K562 (cell line): ENCODE measurements at regions not wholly inside any gene's neighbourhood (a gene's known extent, or its start where the extent isn't known, plus 50 kb on each side); places are given as distances from the start of the nearest gene placed in this dataset.

ENCODE experiments used
- ATAC-seq: fragments of 200-7000 bp; cut with Tn5 transposase; 3 replicates; pipeline ENCODE4 v1.9.1; 2020; ENCODE audit warnings: moderate library complexity
- BruUV-seq: library from RNA; stranded (reverse); fragments of 400-500 nt; replicated peaks from 2 replicates; lab custom pipeline; 2021; lab: Mats Ljungman, UMichigan
- CTCF ChIA-PET: fragments of 300-600 bp; formaldehyde crosslinking; extraction: SDS; loops from one replicate; lab custom pipeline; 2021; ENCODE audit warnings: low intra/inter-chr PET ratio; lab: Yijun Ruan, JAX
- POLR2A ChIA-PET: fragments of 300-600, 350-650 bp; sonication (Branson Sonifier 250); formaldehyde crosslinking; extraction: SDS; loops from one replicate; lab custom pipeline; 2021; ENCODE audit warnings: antibody characterized with exemption, inconsistent platforms; lab: Yijun Ruan, JAX
- DNase-seq, 4 experiments: peaks; one replicate each; pipeline versions ENCODE4 v3.0.0 to v3.0.0-alpha.2; 2011 to 2018; ENCODE audit warnings: low spot score in 3 of 4, mixed read lengths in 3 of 4; ENCODE audit errors: extremely low read depth in 1 of 4
- FAIRE-seq: peaks from 2 replicates; lab custom pipeline; 2011; peaks lifted over from hg19 to GRCh38; lab: Jason Lieb, UNC
- H2AFZ ChIP-seq: 2 replicates; pipeline ENCODE4 v1.6.0; 2011; ENCODE audit warnings: low read depth, low read length, control low read depth, inconsistent platforms
- H3K27ac ChIP-seq: fragments of 200-600 bp; 3 replicates; pipeline ENCODE4 v1.8.0; 2011; ENCODE audit warnings: low read depth, mild to moderate bottlenecking, control low read depth, inconsistent platforms, low read length, moderate library complexity, mixed read lengths; ENCODE audit errors: extremely low read depth
- H3K27me3 ChIP-seq, 2 experiments: fragments of 300-600 bp in 1 of 2; 2 replicates in 1 of 2; 3 replicates in 1 of 2; pipeline versions ENCODE4 v1.6.0 to v1.8.0; 2011; ENCODE audit warnings: inconsistent platforms in 2 of 2, low read length in 2 of 2, mild to moderate bottlenecking in 1 of 2, mixed read lengths in 1 of 2, moderate library complexity in 1 of 2; ENCODE audit not compliant: control insufficient read depth in 2 of 2, insufficient read depth in 2 of 2
- H3K36me3 ChIP-seq: fragments of 300-600 bp; 3 replicates; pipeline ENCODE4 v1.8.0; 2011; ENCODE audit warnings: mild to moderate bottlenecking, low read length, inconsistent platforms; ENCODE audit not compliant: control insufficient read depth, insufficient read depth
- H3K4me1 ChIP-seq, 2 experiments: fragments of 200-600 bp in 1 of 2; replicated peaks in 1 of 2; 2 replicates in 1 of 2; 3 replicates in 1 of 2; pipeline versions ENCODE4 v1.5.1 to v1.8.0; 2011; ENCODE audit warnings: inconsistent platforms in 2 of 2, low read length in 2 of 2, mild to moderate bottlenecking in 1 of 2, mixed read lengths in 1 of 2, moderate library complexity in 1 of 2; ENCODE audit not compliant: control insufficient read depth in 2 of 2, insufficient read depth in 2 of 2
- H3K4me2 ChIP-seq: 2 replicates; pipeline ENCODE4 v1.6.1; 2011; ENCODE audit warnings: low read length, control low read depth, inconsistent platforms, mixed read lengths; ENCODE audit not compliant: insufficient read depth
- H3K4me3 ChIP-seq: fragments of 200-600 bp; sonication (generic), shearing (Covaris generic); 2 replicates; pipeline ENCODE4 v1.5.1; 2016; ENCODE audit warnings: control low read depth, inconsistent platforms
- H3K79me2 ChIP-seq: fragments of 200-600 bp; 3 replicates; pipeline ENCODE4 v1.8.0; 2011; ENCODE audit warnings: low read length, inconsistent platforms; ENCODE audit not compliant: control insufficient read depth, insufficient read depth
- H3K9ac ChIP-seq, 2 experiments: 2 replicates each; pipeline versions ENCODE4 v1.6.0 to v1.6.1; 2011; ENCODE audit warnings: low read depth in 2 of 2, low read length in 2 of 2, control low read depth in 1 of 2, inconsistent platforms in 1 of 2, mild to moderate bottlenecking in 1 of 2, mixed read lengths in 1 of 2; ENCODE audit not compliant: insufficient read depth in 1 of 2
- H3K9me1 ChIP-seq: one replicate; pipeline ENCODE4 v1.6.0; 2011; ENCODE audit warnings: inconsistent platforms, mild to moderate bottlenecking, low read length, moderate library complexity; ENCODE audit not compliant: control insufficient read depth, insufficient read depth
- H3K9me3 ChIP-seq: replicated peaks from 2 replicates; pipeline ENCODE4 v1.5.1; 2011; ENCODE audit warnings: low read depth, low read length, inconsistent platforms; ENCODE audit not compliant: control insufficient read depth, insufficient read depth
- H4K20me1 ChIP-seq: replicated peaks from 2 replicates; pipeline ENCODE4 v1.6.1; 2011; ENCODE audit warnings: low read length, inconsistent platforms, mixed read lengths; ENCODE audit not compliant: control insufficient read depth, insufficient read depth
- ATF3 ChIP-seq, 2 experiments: fragments of 450-650 bp in 1 of 2; sonication (generic) in 1 of 2; formaldehyde crosslinking in 1 of 2; IDR thresholded peaks in 1 of 2; conservative IDR thresholded peaks in 1 of 2; 2 replicates each; pipeline versions ENCODE4 v1.6.1 to v1.8.1; 2016 to 2023; ENCODE audit warnings: mild to moderate bottlenecking in 2 of 2, moderate library complexity in 2 of 2, inconsistent platforms in 1 of 2, missing genetic modification reagents in 1 of 2
- MAFF ChIP-seq: IDR thresholded peaks from 2 replicates; pipeline ENCODE4 v1.6.1; 2012; ENCODE audit warnings: low read length, improper control_type of control experiment
- NR2C2 ChIP-seq, 2 experiments: fragments of 200-800 bp in 1 of 2; sonication (Bioruptor generic) in 1 of 2; sonication (generic) in 1 of 2; formaldehyde crosslinking in 1 of 2; IDR thresholded peaks; 2 replicates each; pipeline versions ENCODE4 v1.6.1 to v1.8.0; 2016 to 2022; ENCODE audit warnings: mild to moderate bottlenecking in 1 of 2, missing compliant biosample characterization in 1 of 2, missing genetic modification characterization in 1 of 2, missing genetic modification reagents in 1 of 2
- NR4A1 ChIP-seq, 2 experiments: fragments of 250-450 bp in 1 of 2; fragments of 450-650 bp in 1 of 2; sonication (Bioruptor Pico) in 1 of 2; IDR thresholded peaks; 2 replicates each; pipeline versions ENCODE4 v1.4.0 to v1.6.1; 2016 to 2020; ENCODE audit warnings: mild to moderate bottlenecking in 2 of 2, missing compliant biosample characterization in 1 of 2, missing genetic modification characterization in 1 of 2, moderate library complexity in 1 of 2
- PKNOX1 ChIP-seq: fragments of 450-650 bp; IDR thresholded peaks from 2 replicates; pipeline ENCODE4 v1.6.1; 2016
- SAP30 ChIP-seq: fragments of 200-600 bp; sonication (generic); IDR thresholded peaks from 2 replicates; pipeline ENCODE4 v1.6.1; 2012; ENCODE audit warnings: borderline replicate concordance, low read depth, mild to moderate bottlenecking, moderate library complexity, low read length, control low read depth, inconsistent platforms; ENCODE audit not compliant: insufficient read depth, poor library complexity, severe bottlenecking
- TSHZ1 ChIP-seq: fragments of 250-450 bp; sonication (Bioruptor Pico); IDR thresholded peaks from 2 replicates; pipeline ENCODE4 v1.4.0; 2020; ENCODE audit warnings: mild to moderate bottlenecking, moderate library complexity
- ZNF551 ChIP-seq: fragments of 250-450 bp; sonication (Bioruptor Pico); IDR thresholded peaks from 2 replicates; pipeline ENCODE4 v1.5.0; 2021; ENCODE audit warnings: mild to moderate bottlenecking, moderate library complexity
- ZNF644 ChIP-seq: fragments of 200-800 bp; sonication (Bioruptor generic); IDR thresholded peaks from 2 replicates; pipeline ENCODE4 v1.6.1; 2016; ENCODE audit warnings: low read depth, missing genetic modification characterization, missing compliant biosample characterization
- WGBS: fragments of 100-300 bp; shearing (Covaris generic); methylation state at CpG from one replicate; pipeline ENCODE4 v1.1.6; 2016; ENCODE audit warnings: low coverage, mixed read lengths; ENCODE audit not compliant: insufficient coverage; ENCODE audit errors: missing lambda C conversion rate; 5-methylcytosine and 5-hydroxymethylcytosine counted together
- in situ Hi-C: fragments of 300-500 bp; cut with MboI; formaldehyde crosslinking; loops from 4 replicates; pipeline ENCODE4 v1.15.0; 2018; ENCODE audit warnings: inconsistent platforms, mixed read lengths
- intact Hi-C: fragments of 100-400 bp; cut with micrococcal nuclease; formaldehyde crosslinking; loops from 2 replicates; pipeline ENCODE4 v1.14.2; 2022

GRCh38 chr1:60745484-60745883 lies 336.9 kb upstream of the NFIA start:
- DNase-seq (no peak), ATAC-seq (no peak), FAIRE-seq (no peak)
- ChIA-PET CTCF (no interaction called here), POLR2A (no interaction called here)
- TF ChIP-seq NR2C2 (CRISPR knock-in tag; IDR thresholded peaks at IDR 0.05) (no peak), NR2C2 (tag; IDR thresholded peaks at IDR 0.05) (no peak), ATF3 (IDR thresholded peaks at IDR 0.05) (peak; percentile 21; the same call in 1 of the 2 replicates), ATF3 (CRISPR knock-in tag; conservative IDR thresholded peaks at IDR 0.05) (no peak), ZNF644 (tag) (no peak)
- Histone ChIP-seq H2AFZ (no peak overlapping the region), H3K4me1 (no peaks in the 10 kb centered on the region), H3K9me3 (no peaks in the 10 kb centered on the region), H3K9ac (no peak overlapping the region), H3K4me3 (no peak overlapping the region), H3K79me2 (no peaks in the 10 kb centered on the region), H3K4me2 (no peak overlapping the region), H4K20me1 (no peaks in the 10 kb centered on the region), H3K27me3 (no peaks in the 10 kb centered on the region), H3K36me3 (no peaks in the 10 kb centered on the region), H3K27ac (no peak overlapping the region), H3K9me1 (no peaks in the 10 kb centered on the region)
- WGBS = 0% methylated on average over 2 of the region's 2 CpGs
- in situ Hi-C loops = no loop called here
- intact Hi-C loops = no loop called here
- BruUV-seq = no TSS peak

GRCh38 chr1:60742339-60742738 lies 340.0 kb upstream of the NFIA start:
- 0% methylated on average over 4 of the region's 4 CpGs for WGBS
- H3K9me3 ChIP-seq = no peaks in the 10 kb centered on the region
- H3K4me2 ChIP-seq = no peak overlapping the region
- ChIA-PET POLR2A (no interaction called here), CTCF (no interaction called here)
- H2AFZ ChIP-seq = no peak overlapping the region
- BruUV-seq = no TSS peak
- ATAC-seq (no peak), DNase-seq (no peak), FAIRE-seq (no peak)
- H3K4me3 ChIP-seq = no peak overlapping the region
- H3K79me2 ChIP-seq = no peaks in the 10 kb centered on the region
- intact Hi-C loops (no loop called here), in situ Hi-C loops (no loop called here)
- no peaks in the 10 kb centered on the region for H3K9me1 ChIP-seq
- no peaks in the 10 kb centered on the region for H3K27me3 ChIP-seq
- no peaks in the 10 kb centered on the region for H3K36me3 ChIP-seq
- H3K27ac ChIP-seq = no peak overlapping the region
- no peaks in the 10 kb centered on the region for H4K20me1 ChIP-seq
- H3K9ac ChIP-seq = no peak overlapping the region
- no peaks in the 10 kb centered on the region for H3K4me1 ChIP-seq
- TF ChIP-seq ZNF551 (CRISPR knock-in tag) = no peak
- TF ChIP-seq SAP30 = no peak
- TF ChIP-seq MAFF = no peak
- no peak for TF ChIP-seq PKNOX1
- TF ChIP-seq TSHZ1 = no peak
- TF ChIP-seq NR4A1 (CRISPR knock-in tag; IDR thresholded peaks at IDR 0.05) = no peak
- no peak for TF ChIP-seq NR4A1 (tag; IDR thresholded peaks at IDR 0.05)
